ENCODE measurements at regions not wholly inside any gene's neighbourhood (a gene's known extent, or its start where the extent isn't known, plus 50 kb on each side); places are given as distances from the start of the nearest gene placed in this dataset.

- no peak for FAIRE-seq
Measured at GRCh38 chr20:61139031-61139430, 113.0 kb upstream of the CDH4 start.

- no peak for FAIRE-seq
Measured at GRCh38 chr20:61140576-61140975, 111.5 kb upstream of the CDH4 start.

GRCh38 chr20:61146023-61146422, 106.0 kb upstream of the CDH4 start:
- FAIRE-seq = no peak

- FAIRE-seq = no peak
Measured at GRCh38 chr20:61149636-61150035, 102.4 kb upstream of the CDH4 start.

GRCh38 chr20:61157301-61157700, 94.8 kb upstream of the CDH4 start:
- no peak for FAIRE-seq

- FAIRE-seq = no peak
Measured at GRCh38 chr20:61159957-61160686, 91.9 kb upstream of the CDH4 start.

GRCh38 chr20:61161726-61162390, 90.2 kb upstream of the CDH4 start:
- no peak for FAIRE-seq

- FAIRE-seq = no peak
Measured at GRCh38 chr20:61162451-61162850, 89.6 kb upstream of the CDH4 start.

- FAIRE-seq = no peak
Measured at GRCh38 chr20:61163031-61163430, 89.0 kb upstream of the CDH4 start.

- FAIRE-seq = no peak
Measured at GRCh38 chr20:61166324-61166723, 85.7 kb upstream of the CDH4 start.

- no peak for FAIRE-seq
Measured at GRCh38 chr20:61168605-61169004, 83.5 kb upstream of the CDH4 start.

GRCh38 chr20:61169874-61170273, 82.2 kb upstream of the CDH4 start:
- FAIRE-seq = no peak

GRCh38 chr20:61170496-61171320, 81.4 kb upstream of the CDH4 start:
- no peak for FAIRE-seq

- FAIRE-seq = no peak
Measured at GRCh38 chr20:61173267-61173666, 78.8 kb upstream of the CDH4 start.

GRCh38 chr20:61173961-61174725, 77.9 kb upstream of the CDH4 start:
- no peak for FAIRE-seq

- no peak for FAIRE-seq
Measured at GRCh38 chr20:61176874-61177273, 75.2 kb upstream of the CDH4 start.

GRCh38 chr20:61178551-61179071, 73.5 kb upstream of the CDH4 start:
- no peak for FAIRE-seq

GRCh38 chr20:61184194-61184593, 67.9 kb upstream of the CDH4 start:
- peak; percentile 84 for FAIRE-seq

GRCh38 chr20:61185181-61185580, 66.9 kb upstream of the CDH4 start:
- peak; percentile 94 for FAIRE-seq

- peak; percentile 100 for FAIRE-seq
Measured at GRCh38 chr20:61185841-61186601, 66.0 kb upstream of the CDH4 start.

GRCh38 chr20:61186771-61187472, 65.1 kb upstream of the CDH4 start:
- FAIRE-seq = no peak

All from G401.6 (cell line).